ENCODE measurements at regions not wholly inside any gene's neighbourhood (a gene's known extent, or its start where the extent isn't known, plus 50 kb on each side); places are given as distances from the start of the nearest gene placed in this dataset.
A peak's percentile ranks its signal among the peaks of the same experiment; 100 is the strongest.
"Not testable (repeated sequence)": the region's sequence is repeated elsewhere in the genome, so short reads cannot be mapped to it uniquely, and the experiment has no call there.

DNA sequence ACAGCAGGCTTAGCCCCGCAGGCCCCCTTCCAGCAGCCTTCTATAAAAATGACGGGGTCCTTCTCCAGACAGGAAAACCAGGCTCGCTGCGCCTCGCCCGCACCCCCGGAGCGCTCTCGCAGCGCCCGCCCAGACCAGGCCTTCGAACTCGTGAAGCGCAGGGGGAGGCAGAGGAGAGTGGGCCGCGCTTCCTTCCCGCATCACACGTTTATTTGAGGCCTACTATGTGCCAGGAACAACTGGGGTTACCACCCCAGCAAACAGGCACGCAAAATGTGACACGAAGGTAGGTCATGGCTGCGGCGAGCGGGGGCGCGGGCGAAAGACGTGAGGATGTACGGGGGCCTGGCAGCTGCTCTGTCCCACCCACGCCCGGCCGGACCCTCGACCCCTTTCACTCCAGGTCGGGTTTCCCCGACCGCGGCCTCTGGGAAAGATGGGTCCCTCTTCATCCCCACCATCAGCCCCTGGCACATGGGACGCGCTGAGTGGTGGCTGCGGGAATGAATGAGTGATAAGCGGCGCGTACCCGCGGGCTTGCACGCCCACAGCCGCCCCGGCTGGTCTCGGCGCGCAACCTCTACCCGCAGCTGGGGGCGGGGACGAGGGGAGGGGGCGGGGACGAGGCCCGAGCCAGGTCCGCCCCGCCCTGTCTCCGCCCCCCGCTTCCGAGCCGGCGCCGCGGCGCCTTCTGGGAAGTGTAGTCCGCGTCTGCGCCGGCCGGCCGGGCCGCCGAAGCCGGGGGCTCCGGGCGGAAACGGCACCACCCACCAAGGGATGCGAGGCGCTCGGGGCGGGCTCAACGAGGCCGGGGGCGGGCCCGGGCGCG lies 59.1 kb downstream of the ZNF467 start:
- no peaks in the 10 kb centered on the region for H3K27me3 Mint-ChIP-seq
- H3K9me3 Mint-ChIP-seq, result peaks cover 11% of the 10 kb centered on the region
- H3K36me3 Mint-ChIP-seq, result peaks cover 21% of the 10 kb centered on the region
- H3K4me1 Mint-ChIP-seq (ENCODE audit: low read depth in 2 of 2), result peaks cover 13 to 31% of the 10 kb centered on the region in 2 donors
- DNase-seq (ENCODE audit: low spot score), result peak; percentile 89
- no peak overlapping the region for H3K27ac Mint-ChIP-seq
- H3K4me3 Mint-ChIP-seq, result peak overlapping the region; percentile 76
- peak; percentile 97 to 98 for ATAC-seq

DNA sequence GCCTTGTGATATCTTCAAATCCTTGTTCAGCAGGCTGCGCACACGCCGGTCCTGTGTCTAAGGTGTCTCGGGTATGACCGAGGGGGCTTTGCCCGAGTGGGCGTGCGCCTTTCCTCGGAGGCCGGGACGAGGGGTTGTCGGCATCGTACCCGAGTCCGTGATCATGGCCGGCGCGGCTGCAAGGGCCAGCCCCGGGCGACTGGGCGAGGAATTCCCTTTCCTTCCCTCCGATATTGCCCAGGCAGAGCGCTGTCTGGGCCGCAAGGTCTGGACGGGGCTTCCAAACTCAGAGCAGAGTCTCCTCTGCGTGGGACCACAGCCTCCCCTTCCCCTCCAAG lies 59.7 kb downstream of the ZNF467 start:
- peaks cover 11% of the 10 kb centered on the region for H3K9me3 Mint-ChIP-seq
- H3K36me3 Mint-ChIP-seq, result peaks cover 21% of the 10 kb centered on the region

DNA sequence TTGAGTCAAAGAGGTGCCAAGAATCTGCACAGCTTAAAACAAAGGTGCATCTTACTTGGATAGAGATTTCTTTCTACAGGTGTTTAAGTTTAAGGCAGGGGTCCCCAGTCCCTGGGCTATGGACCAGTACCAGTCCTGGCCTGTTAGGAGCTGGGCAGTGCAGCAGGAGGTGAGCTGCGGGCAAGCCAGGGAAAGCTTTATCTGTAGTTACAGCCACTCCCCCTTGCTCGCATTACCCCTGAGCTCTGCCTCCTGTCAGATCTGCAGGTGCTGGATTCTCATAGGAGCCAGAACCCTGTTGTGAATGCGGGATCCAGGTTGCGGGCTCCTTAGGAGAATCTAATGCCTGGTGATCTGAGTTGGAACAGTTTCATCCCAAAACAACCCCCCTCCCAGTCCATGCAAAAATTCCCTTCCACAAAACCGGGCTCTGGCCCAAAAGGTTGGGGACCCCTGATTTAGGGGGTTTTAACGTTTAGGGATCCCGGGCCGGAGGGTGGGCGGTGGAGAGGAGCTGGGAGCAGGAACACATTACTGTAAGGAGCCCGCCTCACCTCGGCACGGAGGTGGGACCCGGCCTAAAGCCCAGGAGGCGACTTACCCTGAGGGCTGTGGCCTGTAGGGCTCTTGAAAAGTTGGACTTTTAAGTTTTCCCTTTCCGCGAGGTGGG lies 60.2 kb downstream of the ZNF467 start:
- peak overlapping the region; percentile 60 for H3K4me3 Mint-ChIP-seq
- H3K4me1 Mint-ChIP-seq (ENCODE audit: low read depth in 2 of 2), result peaks cover 13 to 26% of the 10 kb centered on the region in 2 donors
- H3K27me3 Mint-ChIP-seq, result peaks cover 0 to 4% of the 10 kb centered on the region in 2 donors
- DNase-seq (ENCODE audit: low spot score) (no peak), ATAC-seq (no peak)
- H3K27ac Mint-ChIP-seq, result no peak overlapping the region
- peaks cover 21% of the 10 kb centered on the region for H3K36me3 Mint-ChIP-seq
- H3K9me3 Mint-ChIP-seq, result peaks cover 11% of the 10 kb centered on the region

More for the DNA sequence above, 59.7 kb downstream of the ZNF467 start:
- H3K4me3 Mint-ChIP-seq, result peak overlapping the region; percentile 60
- peaks cover 13 to 26% of the 10 kb centered on the region in 2 donors for H3K4me1 Mint-ChIP-seq (ENCODE audit: low read depth in 2 of 2)
- no peak overlapping the region for H3K27ac Mint-ChIP-seq
- DNase-seq (ENCODE audit: low spot score) (no peak), ATAC-seq (no peak)
- peaks cover 0 to under 1% of the 10 kb centered on the region in 2 donors for H3K27me3 Mint-ChIP-seq

DNA sequence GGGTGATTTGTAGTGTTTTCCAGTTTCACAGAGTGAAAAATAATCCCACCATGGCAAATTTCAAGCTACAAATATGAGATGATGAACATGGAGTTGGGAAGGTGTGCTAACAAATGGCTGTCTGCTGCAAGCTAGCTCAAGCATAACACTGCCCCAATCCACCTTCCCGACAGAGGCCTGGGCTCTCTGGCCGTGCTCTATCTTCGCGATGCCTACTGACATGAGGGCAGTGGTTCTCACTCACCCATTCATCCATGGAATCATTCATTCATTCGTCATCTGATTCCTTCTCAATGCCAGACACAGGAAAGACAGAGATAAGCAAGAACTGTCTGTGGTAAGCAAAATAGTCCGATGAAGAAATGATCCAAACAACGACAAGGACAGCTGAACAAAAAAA lies 65.4 kb downstream of the ZNF467 start:
- peaks cover 11% of the 10 kb centered on the region for H3K9me3 Mint-ChIP-seq
- H3K36me3 Mint-ChIP-seq, result peaks cover 21% of the 10 kb centered on the region
- H3K4me1 Mint-ChIP-seq (ENCODE audit: low read depth in 2 of 2), result peaks cover 0 to 3% of the 10 kb centered on the region in 2 donors
- no peak overlapping the region for H3K27ac Mint-ChIP-seq
- peaks cover 12 to 17% of the 10 kb centered on the region in 2 donors for H3K27me3 Mint-ChIP-seq
- no peak for ATAC-seq
- no peak overlapping the region for H3K4me3 Mint-ChIP-seq
- no peak for DNase-seq (ENCODE audit: low spot score)

DNA sequence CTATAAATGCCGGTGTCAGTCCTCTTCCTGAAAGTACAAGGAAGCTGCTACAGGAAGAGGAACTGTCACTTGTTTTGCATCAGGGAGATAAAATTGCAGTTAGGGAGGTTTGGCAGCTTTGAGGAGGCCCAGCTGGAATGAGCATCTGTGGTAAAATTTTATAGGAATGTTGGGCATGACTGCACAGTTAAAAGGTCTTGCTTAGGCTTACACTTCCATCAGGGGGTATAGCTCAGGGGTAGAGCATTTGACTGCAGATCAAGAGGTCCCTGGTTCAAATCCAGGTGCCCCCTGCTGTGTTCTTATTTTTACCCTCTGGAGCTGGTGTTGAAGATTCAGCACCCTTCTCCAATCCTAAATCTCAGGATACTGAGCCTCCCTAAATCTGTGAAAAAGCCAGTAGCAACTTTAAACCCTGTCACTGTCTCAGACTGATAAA lies 65.9 kb downstream of the ZNF467 start:
- Mint-ChIP-seq H3K27ac (no peak overlapping the region), H3K9me3 (peaks cover 11% of the 10 kb centered on the region), H3K4me3 (no peak overlapping the region), H3K4me1 (ENCODE audit: low read depth in 2 of 2) (no peaks in the 10 kb centered on the region), H3K27me3 (peaks cover 12 to 20% of the 10 kb centered on the region in 2 donors), H3K36me3 (peaks cover 21% of the 10 kb centered on the region)
- ATAC-seq (no peak), DNase-seq (ENCODE audit: low spot score) (no peak)

DNA sequence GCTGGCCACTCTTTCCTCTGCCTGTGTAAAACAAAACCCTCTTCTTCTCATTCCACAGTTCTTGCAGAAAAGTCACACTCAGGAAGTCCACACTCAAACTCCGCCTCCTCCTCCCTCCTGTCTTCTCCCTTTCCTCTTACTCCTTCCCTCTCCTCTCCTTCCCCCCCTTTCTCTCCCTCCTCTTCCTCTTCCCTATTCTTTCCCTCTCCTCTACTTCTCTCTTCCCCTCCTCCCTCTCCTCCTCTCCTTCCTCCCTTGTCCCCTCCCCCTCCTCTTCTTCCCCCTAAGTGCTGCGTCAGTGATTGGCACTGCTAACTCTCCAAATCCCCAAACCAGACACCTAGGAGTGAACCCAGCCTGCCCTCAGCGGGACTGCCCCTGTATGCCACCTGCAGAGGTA lies 67.0 kb downstream of the ZNF467 start:
- Mint-ChIP-seq H3K9me3 (peaks cover 10% of the 10 kb centered on the region), H3K27ac (no peak overlapping the region), H3K36me3 (peaks cover 16% of the 10 kb centered on the region), H3K27me3 (peaks cover 12 to 20% of the 10 kb centered on the region in 2 donors), H3K4me3 (no peak overlapping the region), H3K4me1 (ENCODE audit: low read depth in 2 of 2) (no peaks in the 10 kb centered on the region)
- DNase-seq (ENCODE audit: low spot score) (no peak), ATAC-seq (no peak)

DNA sequence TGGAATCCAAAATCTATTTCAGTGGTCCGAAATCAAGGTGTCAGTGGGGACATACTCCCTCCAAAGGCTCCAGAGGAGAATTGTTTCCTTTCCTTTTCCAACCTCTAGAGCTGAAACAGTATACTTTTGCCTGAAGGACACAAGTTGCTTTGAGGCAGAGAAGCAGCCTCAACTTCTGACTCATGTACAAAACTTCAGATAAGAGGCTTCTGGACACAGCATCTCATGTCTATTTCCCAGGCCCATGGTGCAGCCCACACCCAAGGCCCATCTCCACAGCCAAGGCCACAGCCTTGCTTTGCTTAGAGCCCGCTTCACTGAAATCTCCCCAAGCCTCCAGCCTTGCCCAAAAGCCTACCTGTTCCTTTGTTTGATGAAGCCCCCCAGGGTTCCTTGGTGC lies 68.9 kb downstream of the ZNF467 start:
- DNase-seq (ENCODE audit: low spot score), result no peak
- Mint-ChIP-seq H3K4me1 (ENCODE audit: low read depth in 2 of 2) (no peaks in the 10 kb centered on the region), H3K27me3 (peaks cover 12 to 20% of the 10 kb centered on the region in 2 donors), H3K36me3 (peaks cover 3% of the 10 kb centered on the region), H3K27ac (no peak overlapping the region), H3K4me3 (no peak overlapping the region), H3K9me3 (peaks cover 2% of the 10 kb centered on the region)
- no peak for ATAC-seq

DNA sequence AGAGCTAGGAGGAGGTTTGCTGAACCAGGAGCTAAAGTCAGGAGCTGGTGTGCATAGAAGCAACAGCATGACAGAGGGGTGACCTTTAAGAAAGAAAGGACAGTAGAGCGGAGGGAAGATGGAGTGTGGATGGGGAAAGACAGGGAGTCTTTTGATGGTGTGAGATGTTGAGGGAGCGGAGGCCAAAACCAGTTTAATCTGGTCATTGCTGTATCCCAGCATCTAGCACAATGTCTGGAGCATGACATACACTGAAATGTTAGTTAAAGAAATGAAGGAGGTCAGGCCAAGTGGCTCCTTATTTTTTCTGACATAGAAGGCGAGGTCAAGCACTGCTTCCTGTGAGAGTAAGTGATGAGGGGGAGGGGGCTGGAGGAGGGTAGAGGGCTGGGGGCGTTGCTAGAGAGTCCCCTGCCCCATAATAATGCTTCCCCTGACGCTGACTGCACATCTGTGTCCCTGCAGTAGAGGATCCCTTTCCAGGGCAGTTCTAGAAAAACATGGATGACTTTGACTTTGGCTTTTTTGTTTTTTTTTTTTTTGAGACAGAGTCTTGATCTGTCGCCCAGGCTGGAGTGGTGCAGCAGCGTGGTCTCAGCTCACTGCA lies 70.2 kb downstream of the ZNF467 start:
- Mint-ChIP-seq H3K4me1 (ENCODE audit: low read depth in 2 of 2) (no peaks in the 10 kb centered on the region), H3K27ac (no peak overlapping the region), H3K9me3 (peaks cover 1% of the 10 kb centered on the region), H3K27me3 (peaks cover 12 to 19% of the 10 kb centered on the region in 2 donors), H3K4me3 (no peak overlapping the region), H3K36me3 (peaks cover 5% of the 10 kb centered on the region)
- ATAC-seq, result peak in 1 of 2 donors; percentile 24
- DNase-seq (ENCODE audit: low spot score), result no peak

DNA sequence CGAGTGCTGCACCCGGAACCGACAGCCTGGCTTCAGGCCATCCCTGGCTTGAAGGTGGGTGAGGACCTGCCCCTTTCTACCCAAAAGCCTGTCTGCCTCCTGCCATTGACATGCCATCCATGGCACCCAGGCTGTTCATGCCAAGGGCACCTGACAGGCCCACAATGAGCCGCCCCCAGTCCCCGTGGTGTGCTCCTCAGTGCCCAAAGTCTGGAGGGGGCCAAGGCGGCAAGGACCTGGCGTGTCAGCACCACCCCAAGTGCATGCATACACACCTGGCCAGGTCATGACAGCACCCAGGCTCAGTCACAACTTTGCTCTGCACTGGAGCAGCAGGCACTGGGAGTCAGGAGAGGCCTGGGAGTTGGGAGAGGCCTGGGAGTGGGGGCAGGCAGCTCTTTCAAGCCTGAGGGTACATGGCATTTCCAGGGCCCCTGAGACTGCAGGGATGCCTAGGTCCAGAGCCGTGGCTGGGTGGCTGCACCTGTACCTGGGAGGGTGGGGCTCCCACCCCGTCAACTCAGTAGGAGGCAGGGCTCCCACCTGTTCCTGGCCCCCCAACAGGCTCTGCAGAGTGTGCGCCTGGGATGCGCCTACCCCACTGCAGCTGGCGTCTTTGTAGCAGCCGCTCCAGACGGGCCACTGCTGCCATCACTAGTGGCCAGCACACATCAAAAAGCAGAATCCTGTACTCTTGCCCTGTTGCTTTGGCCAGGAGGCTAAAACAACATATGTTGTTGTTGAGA lies 71.7 kb downstream of the ZNF467 start:
- DNase-seq (ENCODE audit: low spot score) (no peak), ATAC-seq (peak in 1 of 2 donors; percentile 39)
- Mint-ChIP-seq H3K27ac (no peak overlapping the region), H3K27me3 (peaks cover 5 to 17% of the 10 kb centered on the region in 2 donors), H3K9me3 (peaks cover 5% of the 10 kb centered on the region), H3K36me3 (peaks cover 8% of the 10 kb centered on the region), H3K4me3 (no peak overlapping the region), H3K4me1 (ENCODE audit: low read depth in 2 of 2) (no peaks in the 10 kb centered on the region)

DNA sequence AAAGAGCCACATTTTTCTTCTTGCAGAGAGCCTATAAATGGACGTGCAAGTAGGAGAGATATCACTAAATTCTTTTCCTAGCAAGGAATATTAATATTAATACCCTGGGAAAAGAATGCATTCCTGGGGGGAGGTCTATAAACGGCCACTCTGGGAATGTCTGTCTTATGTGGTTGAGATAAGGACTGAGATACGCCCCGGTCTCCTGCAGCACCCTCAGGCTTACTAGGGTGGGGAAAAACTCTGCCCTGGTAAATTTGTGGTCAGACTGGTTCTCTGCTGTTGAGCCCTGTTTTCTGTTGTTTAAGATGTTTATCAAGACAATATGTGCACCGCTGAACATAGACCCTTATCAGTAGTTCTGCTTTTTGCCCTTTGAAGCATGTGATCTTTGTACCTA lies 75.6 kb downstream of the ZNF467 start:
- H3K27ac Mint-ChIP-seq; H3K4me3 Mint-ChIP-seq; H3K9me3 Mint-ChIP-seq; DNase-seq (ENCODE audit: low spot score); H3K36me3 Mint-ChIP-seq; H3K4me1 Mint-ChIP-seq (ENCODE audit: low read depth in 2 of 2); ATAC-seq: not testable (repeated sequence)
- H3K27me3 Mint-ChIP-seq, result peaks cover 26 to 31% of the 10 kb centered on the region in 2 donors

DNA sequence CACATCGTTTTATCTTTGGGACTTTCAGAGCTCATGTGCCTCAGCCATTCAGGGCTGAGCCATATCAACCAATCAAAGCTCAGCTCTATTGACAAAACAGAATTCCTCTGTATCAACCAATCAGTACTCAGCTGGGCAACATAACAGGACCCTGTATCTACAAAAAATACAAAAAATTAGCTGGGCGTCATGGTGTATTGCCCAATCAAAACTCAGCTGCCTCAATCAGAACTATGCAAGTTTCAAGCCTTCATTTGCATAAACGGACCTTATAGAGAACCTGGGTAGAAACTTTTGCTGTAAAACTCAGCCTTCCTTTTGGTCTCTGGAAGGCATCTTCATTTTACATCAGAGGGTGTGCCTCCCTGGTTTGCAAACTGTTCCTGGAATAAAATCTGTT lies 77.1 kb downstream of the ZNF467 start:
- peaks cover 5% of the 10 kb centered on the region for H3K9me3 Mint-ChIP-seq
- H3K4me3 Mint-ChIP-seq, result no peak overlapping the region
- DNase-seq (ENCODE audit: low spot score), result no peak
- H3K4me1 Mint-ChIP-seq (ENCODE audit: low read depth in 2 of 2), result peaks cover 0 to 3% of the 10 kb centered on the region in 2 donors
- peaks cover 34 to 39% of the 10 kb centered on the region in 2 donors for H3K27me3 Mint-ChIP-seq
- H3K36me3 Mint-ChIP-seq, result peaks cover 8% of the 10 kb centered on the region
- no peak for ATAC-seq
- no peak overlapping the region for H3K27ac Mint-ChIP-seq

DNA sequence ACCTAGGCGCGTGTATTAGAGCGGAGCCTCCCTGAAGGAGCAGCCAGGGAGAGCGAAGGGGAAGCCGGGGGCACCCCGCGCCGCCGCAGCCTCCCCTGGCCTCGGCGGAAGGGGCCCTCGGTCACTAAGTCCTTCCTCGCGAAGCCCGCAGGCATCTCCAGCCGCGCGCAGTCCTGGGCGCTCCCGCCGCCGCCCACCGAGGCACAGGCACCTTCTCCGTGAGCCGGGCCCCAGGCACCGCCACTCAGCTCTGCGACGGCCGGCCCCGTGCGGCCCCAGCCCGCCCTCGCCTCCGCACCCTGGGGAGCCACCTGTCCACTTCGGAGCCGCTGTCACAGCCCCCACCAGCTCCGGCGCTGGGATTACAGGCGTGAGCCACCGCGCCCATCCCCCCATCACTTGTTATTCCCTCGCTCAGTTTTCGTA lies 80.8 kb downstream of the ZNF467 start:
- Mint-ChIP-seq H3K9me3 (no peaks in the 10 kb centered on the region), H3K36me3 (no peaks in the 10 kb centered on the region), H3K4me1 (ENCODE audit: low read depth in 2 of 2) (peaks cover 0 to 3% of the 10 kb centered on the region in 2 donors), H3K27me3 (peaks cover 49 to 60% of the 10 kb centered on the region in 2 donors), H3K27ac (no peak overlapping the region), H3K4me3 (no peak overlapping the region)
- ATAC-seq (no peak), DNase-seq (ENCODE audit: low spot score) (no peak)

DNA sequence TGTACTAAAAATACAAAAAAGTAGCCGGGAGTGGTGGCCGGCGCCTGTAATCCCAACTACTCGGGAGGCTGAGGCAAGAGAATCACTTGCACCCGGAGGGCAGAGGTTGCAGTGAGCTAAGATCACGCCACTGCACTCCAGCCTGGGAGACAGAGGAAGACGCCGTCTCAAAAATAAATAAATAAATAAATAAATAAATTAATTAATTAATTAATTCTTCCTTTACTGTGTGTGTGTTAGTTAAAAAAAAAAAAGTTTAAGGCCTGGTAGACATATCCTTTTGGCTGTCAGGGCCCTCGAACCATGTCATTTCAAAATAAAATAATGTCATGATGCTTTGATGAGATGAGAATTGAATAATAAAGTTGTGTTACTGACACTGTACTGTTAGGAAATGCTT lies 81.3 kb downstream of the ZNF467 start:
- Mint-ChIP-seq H3K9me3 (no peaks in the 10 kb centered on the region), H3K4me1 (ENCODE audit: low read depth in 2 of 2) (peaks cover 0 to 3% of the 10 kb centered on the region in 2 donors), H3K36me3 (no peaks in the 10 kb centered on the region), H3K4me3 (no peak overlapping the region), H3K27ac (no peak overlapping the region), H3K27me3 (peaks cover 51 to 60% of the 10 kb centered on the region in 2 donors)
- ATAC-seq, result no peak
- DNase-seq (ENCODE audit: low spot score), result no peak

Measured in natural killer cell treated with Interleukin-12 subunit alpha and Interleukin-12 subunit beta and Interleukin-15 and Interleukin-18, amount 100 ng/mL, for 72 hours (primary cell).